ENCODE measurements at regions not wholly inside any gene's neighbourhood (a gene's known extent, or its start where the extent isn't known, plus 50 kb on each side); places are given as distances from the start of the nearest gene placed in this dataset.

- H3K9me3 ChIP-seq = no peaks in the 10 kb centered on the region
- H3K27ac ChIP-seq = peak overlapping the region in 1 of 4 donors; percentile 20
- DNase-seq = no peak
- H3K36me3 ChIP-seq = no peaks in the 10 kb centered on the region
- 82 to 90% methylated on average over 2 of the region's 2 CpGs for WGBS, 2 donors
- H3K4me1 ChIP-seq = peaks cover 0 to 28% (median 10%) of the 10 kb centered on the region in 4 donors
- H3K27me3 ChIP-seq = no peaks in the 10 kb centered on the region
- TF ChIP-seq CTCF (IDR thresholded peaks at IDR 0.05) = no peak
- intact Hi-C loops (cut with DNase I) = no loop called here
- no peak overlapping the region for H3K4me3 ChIP-seq
Measured at GRCh38 chr13:76012091-76012721, 376.1 kb downstream of the LMO7 start.

- intact Hi-C loops (cut with DNase I) = no loop called here
- Histone ChIP-seq H3K27ac (no peak overlapping the region), H3K4me1 (peaks cover 0 to 17% (median 6%) of the 10 kb centered on the region in 4 donors), H3K4me3 (no peak overlapping the region), H3K27me3 (no peaks in the 10 kb centered on the region), H3K9me3 (no peaks in the 10 kb centered on the region), H3K36me3 (no peaks in the 10 kb centered on the region)
- no peak for DNase-seq
- no peak for TF ChIP-seq EP300 (IDR thresholded peaks at IDR 0.05)
- TF ChIP-seq POLR2AphosphoS5 (IDR thresholded peaks at IDR 0.05) = no peak
- no peak for TF ChIP-seq POLR2A (IDR thresholded peaks at IDR 0.05)
- no peak for TF ChIP-seq CTCF (IDR thresholded peaks at IDR 0.05)
- 45 to 74% methylated on average over 2 of the region's 2 CpGs for WGBS, 2 donors
Measured at GRCh38 chr13:76009267-76009890, 373.2 kb downstream of the LMO7 start.

GRCh38 chr13:76004416-76004815 is 368.3 kb downstream of the LMO7 start:
- no peaks in the 10 kb centered on the region for H3K4me1 ChIP-seq
- intact Hi-C loops (cut with DNase I) = no loop called here
- H3K27me3 ChIP-seq = no peaks in the 10 kb centered on the region
- H3K27ac ChIP-seq = no peak overlapping the region
- H3K9me3 ChIP-seq = no peaks in the 10 kb centered on the region
- TF ChIP-seq EP300 (IDR thresholded peaks at IDR 0.05) = no peak
- TF ChIP-seq POLR2AphosphoS5 (IDR thresholded peaks at IDR 0.05) = no peak
- TF ChIP-seq CTCF (IDR thresholded peaks at IDR 0.05) = no peak
- no peak for TF ChIP-seq POLR2A (IDR thresholded peaks at IDR 0.05)
- no peak overlapping the region for H3K4me3 ChIP-seq
- WGBS, 2 donors = 81 to 90% methylated on average over 2 of the region's 2 CpGs
- H3K36me3 ChIP-seq = no peaks in the 10 kb centered on the region
- DNase-seq = no peak

GRCh38 chr13:76000131-76000530 is 364.0 kb downstream of the LMO7 start:
- WGBS, 2 donors = 29 to 42% methylated on average over 1 of the region's 1 CpG
- Histone ChIP-seq H3K4me3 (no peak overlapping the region), H3K27me3 (no peaks in the 10 kb centered on the region), H3K36me3 (no peaks in the 10 kb centered on the region), H3K9me3 (no peaks in the 10 kb centered on the region), H3K27ac (no peak overlapping the region), H3K4me1 (no peaks in the 10 kb centered on the region)
- intact Hi-C loops (cut with DNase I) = no loop called here
- no peak for DNase-seq
- no peak for TF ChIP-seq EP300 (IDR thresholded peaks at IDR 0.05)
- no peak for TF ChIP-seq POLR2A (IDR thresholded peaks at IDR 0.05)

GRCh38 chr13:75996582-75996981 is 360.5 kb downstream of the LMO7 start:
- DNase-seq = no peak
- Histone ChIP-seq H3K36me3 (no peaks in the 10 kb centered on the region), H3K27me3 (no peaks in the 10 kb centered on the region), H3K4me3 (no peak overlapping the region), H3K4me1 (no peaks in the 10 kb centered on the region), H3K27ac (no peak overlapping the region), H3K9me3 (no peaks in the 10 kb centered on the region)
- intact Hi-C loops (cut with DNase I) = no loop called here
- TF ChIP-seq POLR2AphosphoS5 (IDR thresholded peaks at IDR 0.05) (no peak), POLR2A (IDR thresholded peaks at IDR 0.05) (no peak), CTCF (IDR thresholded peaks at IDR 0.05) (no peak)
- WGBS, 2 donors = 62 to 77% methylated on average over 2 of the region's 2 CpGs

All from sigmoid colon (tissue), 6 donors.